ENCODE measurements at regions not wholly inside any gene's neighbourhood (a gene's known extent, or its start where the extent isn't known, plus 50 kb on each side); places are given as distances from the start of the nearest gene placed in this dataset.

- Histone ChIP-seq H3K36me3 (ENCODE audit: low read depth) (no peaks in the 10 kb centered on the region), H2AFZ (no peak overlapping the region), H3K27me3 (ENCODE audit: insufficient read depth, low read depth) (no peaks in the 10 kb centered on the region), H4K20me1 (ENCODE audit: insufficient read depth) (no peaks in the 10 kb centered on the region), H3K27ac (no peak overlapping the region), H3K9me3 (ENCODE audit: insufficient read depth, low read depth) (no peaks in the 10 kb centered on the region), H3F3A (ENCODE audit: insufficient read depth, low read depth) (no peaks in the 10 kb centered on the region), H3K79me2 (ENCODE audit: low read depth) (no peaks in the 10 kb centered on the region), H3K9me2 (ENCODE audit: insufficient read depth) (no peaks in the 10 kb centered on the region), H3K4me3 (no peak overlapping the region), H3K4me1 (replicated peaks; ENCODE audit: insufficient read depth) (no peaks in the 10 kb centered on the region), H3K4me2 (no peak overlapping the region)
- BruUV-seq (replicated peaks): no TSS peak
- ChIA-PET CTCF (no interaction called here), POLR2A (ENCODE audit: unreplicated experiment) (no interaction called here)
- TF ChIP-seq CTCF (conservative IDR thresholded peaks at IDR 0.05): no peak
- TF ChIP-seq EZH2 (IDR thresholded peaks at IDR 0.05; ENCODE audit: low read depth): no peak
- intact Hi-C loops (cut with micrococcal nuclease; ENCODE audit: unreplicated experiment): no loop called here
- DNase-seq: no peak
Measured at GRCh38 chr4:22103768-22104167, 155.2 kb upstream of the KCNIP4 start.

GRCh38 chr4:22099896-22100295 is 151.3 kb upstream of the KCNIP4 start:
- Histone ChIP-seq H3K4me3 (no peak overlapping the region), H3K9me2 (ENCODE audit: insufficient read depth) (no peaks in the 10 kb centered on the region), H3K4me2 (no peak overlapping the region), H3K79me2 (ENCODE audit: low read depth) (no peaks in the 10 kb centered on the region), H2AFZ (no peak overlapping the region), H4K20me1 (ENCODE audit: insufficient read depth) (no peaks in the 10 kb centered on the region), H3K9me3 (ENCODE audit: insufficient read depth, low read depth) (no peaks in the 10 kb centered on the region), H3K36me3 (ENCODE audit: low read depth) (no peaks in the 10 kb centered on the region), H3K4me1 (replicated peaks; ENCODE audit: insufficient read depth) (no peaks in the 10 kb centered on the region), H3K27me3 (ENCODE audit: insufficient read depth, low read depth) (no peaks in the 10 kb centered on the region), H3F3A (ENCODE audit: insufficient read depth, low read depth) (no peaks in the 10 kb centered on the region), H3K27ac (no peak overlapping the region)
- no TSS peak for BruUV-seq (replicated peaks)
- intact Hi-C loops (cut with micrococcal nuclease; ENCODE audit: unreplicated experiment): no loop called here
- no peak for DNase-seq
- TF ChIP-seq EZH2 (IDR thresholded peaks at IDR 0.05; ENCODE audit: low read depth) (no peak), CTCF (conservative IDR thresholded peaks at IDR 0.05) (no peak)
- ChIA-PET CTCF (no interaction called here), POLR2A (ENCODE audit: unreplicated experiment) (interaction anchor here (0.6 kb wide), 1 partner anchor 1926 kb away, joined by 3 read pairs; no protein-coding TSS in a partner anchor)

- POLR2A ChIA-PET (ENCODE audit: unreplicated experiment): no interaction called here
- H4K20me1 ChIP-seq (ENCODE audit: insufficient read depth): no peaks in the 10 kb centered on the region
- H3K4me2 ChIP-seq: no peak overlapping the region
- no peaks in the 10 kb centered on the region for H3F3A ChIP-seq (ENCODE audit: insufficient read depth, low read depth)
- BruUV-seq (replicated peaks): no TSS peak
- H3K4me1 ChIP-seq (replicated peaks; ENCODE audit: insufficient read depth): no peaks in the 10 kb centered on the region
- CTCF ChIA-PET: no interaction called here
- H3K4me3 ChIP-seq: no peak overlapping the region
- H3K9me2 ChIP-seq (ENCODE audit: insufficient read depth): no peaks in the 10 kb centered on the region
- H3K9me3 ChIP-seq (ENCODE audit: insufficient read depth, low read depth): no peaks in the 10 kb centered on the region
- no peaks in the 10 kb centered on the region for H3K79me2 ChIP-seq (ENCODE audit: low read depth)
- H3K27me3 ChIP-seq (ENCODE audit: insufficient read depth, low read depth): no peaks in the 10 kb centered on the region
- intact Hi-C loops (cut with micrococcal nuclease; ENCODE audit: unreplicated experiment): no loop called here
- no peak overlapping the region for H3K27ac ChIP-seq
- no peak for DNase-seq
- no peak for TF ChIP-seq EZH2 (IDR thresholded peaks at IDR 0.05; ENCODE audit: low read depth)
- no peak for TF ChIP-seq CTCF (conservative IDR thresholded peaks at IDR 0.05)
- H3K36me3 ChIP-seq (ENCODE audit: low read depth): no peaks in the 10 kb centered on the region
- no peak overlapping the region for H2AFZ ChIP-seq
Measured at GRCh38 chr4:22097596-22097995, 149.0 kb upstream of the KCNIP4 start.

Data from PC-9 (cell line).